ENCODE measurements at regions not wholly inside any gene's neighbourhood (a gene's known extent, or its start where the extent isn't known, plus 50 kb on each side); places are given as distances from the start of the nearest gene placed in this dataset.

DNA sequence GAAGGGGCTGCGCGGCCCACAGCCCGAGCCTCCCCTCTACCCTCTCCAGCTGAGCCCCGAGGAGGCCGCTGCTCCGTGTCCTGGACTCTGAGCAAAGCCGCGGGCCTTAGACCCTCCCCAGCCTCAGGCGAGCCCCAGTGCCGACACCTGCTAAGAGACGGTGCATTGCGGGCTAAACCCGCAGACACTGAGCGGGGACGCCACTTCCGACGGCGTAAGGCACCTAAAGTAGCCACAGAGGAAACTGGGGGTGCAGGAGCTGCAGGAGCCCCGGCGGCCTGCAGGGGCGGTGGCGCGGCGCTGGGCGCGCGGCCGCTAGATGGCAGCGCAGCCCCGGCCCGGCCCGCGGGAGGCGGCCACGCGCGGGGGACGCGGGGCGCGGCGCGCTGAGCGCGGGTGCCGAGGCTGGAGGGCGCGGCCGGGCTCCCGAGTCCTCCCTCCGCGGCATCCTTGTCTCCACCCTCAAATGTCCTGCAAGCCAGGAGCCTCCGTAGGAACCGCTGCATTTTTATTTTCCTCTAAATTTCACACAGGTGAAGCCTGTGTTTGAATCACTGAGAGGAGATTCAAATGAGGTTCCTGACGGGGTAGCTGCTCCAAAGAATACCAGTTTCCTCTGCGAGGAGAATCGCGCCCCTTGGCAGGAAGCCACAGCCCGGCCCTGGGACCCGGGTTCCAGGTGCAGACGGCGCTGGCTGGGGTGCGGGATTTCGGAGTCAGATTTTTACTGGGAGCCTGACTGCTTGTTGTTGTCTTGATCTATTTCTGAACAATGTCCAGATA is 650.5 kb downstream of the GALR1 start:
- Histone ChIP-seq H3K9ac (ENCODE audit: low read depth, low read length, poor library complexity) (peak overlapping the region; percentile 81), H3K36me3 (replicated peaks in 1 of 2; ENCODE audit: control insufficient read depth in 2 of 2, insufficient read depth in 2 of 2, low read length in 2 of 2) (no peaks in the 10 kb centered on the region), H2BK120ac (ENCODE audit: low read depth, low read length) (no peak overlapping the region), H3K14ac (ENCODE audit: low read length) (peak overlapping the region; percentile 82), H3K4me3 (ENCODE audit: low read length in 2 of 2) (peak overlapping the region in 1 of 2 donors; percentile 75), H3K23ac (ENCODE audit: low read depth, low read length, poor library complexity) (peak overlapping the region; percentile 97), H2AFZ (ENCODE audit: low read length) (peak overlapping the region; percentile 90), H2BK15ac (ENCODE audit: low read length) (peak overlapping the region; percentile 89), H3K27me3 (ENCODE audit: control insufficient read depth in 3 of 3, insufficient read depth in 3 of 3, low read depth in 1 of 3, low read length in 3 of 3) (peaks cover 0 to 12% (median 0%) of the 10 kb centered on the region in 3 experiments), H4K91ac (ENCODE audit: low read depth, low read length, poor library complexity) (peak overlapping the region; percentile 53), H3K27ac (replicated peaks; ENCODE audit: low read length) (no peak overlapping the region), H3K4me2 (ENCODE audit: insufficient read depth, low read length, poor library complexity, severe bottlenecking) (peak overlapping the region; percentile 69), H3K79me1 (ENCODE audit: low read depth, low read length) (no peaks in the 10 kb centered on the region), H2BK5ac (ENCODE audit: low read length) (no peak overlapping the region), H3K4me1 (ENCODE audit: control insufficient read depth in 2 of 2, insufficient read depth in 1 of 2, low read depth in 1 of 2, low read length in 2 of 2) (peaks cover 0 to 2% of the 10 kb centered on the region in 2 donors), H3K4ac (ENCODE audit: low read length) (peak overlapping the region; percentile 76), H2AK5ac (ENCODE audit: low read depth, low read length) (no peak overlapping the region), H2BK12ac (ENCODE audit: low read length) (no peak overlapping the region), H3K9me3 (replicated peaks in 1 of 2; ENCODE audit: control insufficient read depth in 2 of 2, insufficient read depth in 1 of 2, low read depth in 1 of 2, low read length in 2 of 2) (no peaks in the 10 kb centered on the region), H4K8ac (ENCODE audit: low read depth, low read length) (peak overlapping the region; percentile 99), H3K18ac (ENCODE audit: low read length) (peak overlapping the region; percentile 97)
- no CpG with 5 or more reads among the region's 64 CpGs for WGBS, 2 donors (ENCODE audit: extremely low coverage in 2 of 2, insufficient read length in 2 of 2, insufficient replicate concordance in 1 of 2)
- peak; percentile 51 for DNase-seq (ENCODE audit: low spot score)

DNA sequence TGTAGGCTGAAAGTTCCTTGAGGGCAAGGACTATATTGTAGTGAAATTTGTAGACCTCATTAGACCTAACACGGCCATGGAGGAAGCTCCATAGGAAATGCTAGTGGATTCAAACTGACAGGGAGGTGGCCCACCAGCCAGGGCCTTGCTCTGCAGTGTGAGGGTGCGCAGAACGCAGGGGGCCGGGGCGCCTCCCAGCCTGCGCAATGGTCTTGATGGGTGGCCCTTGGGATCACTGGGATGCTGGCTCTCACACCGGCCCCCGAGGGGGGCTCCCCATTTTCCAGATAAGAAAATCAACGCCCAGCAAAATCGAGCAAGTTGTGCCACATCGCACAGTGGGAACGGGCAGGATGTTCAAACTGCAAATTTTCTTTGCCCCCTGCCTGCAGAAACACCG is 655.4 kb downstream of the GALR1 start:
- Histone ChIP-seq H3K4me2 (ENCODE audit: insufficient read depth, low read length, poor library complexity, severe bottlenecking) (no peak overlapping the region), H3K4me1 (ENCODE audit: control insufficient read depth in 2 of 2, insufficient read depth in 1 of 2, low read depth in 1 of 2, low read length in 2 of 2) (peaks cover 0 to 2% of the 10 kb centered on the region in 2 donors), H3K23ac (ENCODE audit: low read depth, low read length, poor library complexity) (no peak overlapping the region), H3K4ac (ENCODE audit: low read length) (no peak overlapping the region), H2BK120ac (ENCODE audit: low read depth, low read length) (no peak overlapping the region), H3K9ac (ENCODE audit: low read depth, low read length, poor library complexity) (no peak overlapping the region), H2BK5ac (ENCODE audit: low read length) (peak overlapping the region; percentile 31), H3K18ac (ENCODE audit: low read length) (peak overlapping the region; percentile 33), H3K27ac (replicated peaks; ENCODE audit: low read length) (no peak overlapping the region), H3K27me3 (ENCODE audit: control insufficient read depth in 3 of 3, insufficient read depth in 3 of 3, low read depth in 1 of 3, low read length in 3 of 3) (peaks cover 0 to 7% (median 0%) of the 10 kb centered on the region in 3 experiments), H2BK12ac (ENCODE audit: low read length) (no peak overlapping the region), H3K4me3 (ENCODE audit: low read length in 2 of 2) (no peak overlapping the region), H2AFZ (ENCODE audit: low read length) (no peak overlapping the region), H3K36me3 (replicated peaks in 1 of 2; ENCODE audit: control insufficient read depth in 2 of 2, insufficient read depth in 2 of 2, low read length in 2 of 2) (no peaks in the 10 kb centered on the region), H4K8ac (ENCODE audit: low read depth, low read length) (no peak overlapping the region), H2AK5ac (ENCODE audit: low read depth, low read length) (peak overlapping the region; percentile 90), H3K9me3 (replicated peaks in 1 of 2; ENCODE audit: control insufficient read depth in 2 of 2, insufficient read depth in 1 of 2, low read depth in 1 of 2, low read length in 2 of 2) (no peaks in the 10 kb centered on the region), H2BK15ac (ENCODE audit: low read length) (no peak overlapping the region), H4K91ac (ENCODE audit: low read depth, low read length, poor library complexity) (no peak overlapping the region), H3K79me1 (ENCODE audit: low read depth, low read length) (no peaks in the 10 kb centered on the region), H3K14ac (ENCODE audit: low read length) (no peak overlapping the region)
- WGBS, 2 donors (ENCODE audit: extremely low coverage in 2 of 2, insufficient read length in 2 of 2, insufficient replicate concordance in 1 of 2): no CpG with 5 or more reads among the region's 13 CpGs
- DNase-seq (ENCODE audit: low spot score): no peak

DNA sequence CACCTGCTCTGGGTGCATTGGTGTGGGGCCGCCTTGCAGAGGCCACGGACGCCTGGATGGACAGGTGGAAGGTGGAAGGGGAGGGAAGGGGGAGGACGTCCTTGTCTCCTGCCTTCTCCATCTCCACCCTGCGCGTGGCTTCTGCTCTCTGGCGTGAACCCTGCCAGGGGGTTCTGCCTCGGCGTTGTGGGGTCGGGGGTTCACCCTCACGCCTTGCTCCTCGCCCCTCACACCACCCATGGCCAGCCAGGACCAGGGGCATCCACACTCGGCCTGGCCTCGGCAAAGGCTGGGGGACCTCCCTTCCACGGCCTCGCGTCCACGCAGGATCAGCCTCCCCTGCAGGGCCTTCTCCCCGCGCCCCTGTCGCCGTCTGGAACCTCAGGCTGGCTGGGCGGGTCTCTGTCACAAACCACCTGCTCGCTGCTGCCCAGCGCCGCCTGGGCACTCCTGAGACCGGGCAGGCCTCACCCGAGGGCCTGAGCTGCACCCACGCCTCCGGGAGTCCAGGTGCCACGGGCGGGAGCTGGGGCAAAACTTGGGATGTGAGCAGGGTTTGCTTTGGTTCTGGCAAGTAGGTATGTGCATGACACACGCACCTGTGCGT is 655.9 kb downstream of the GALR1 start:
- peak overlapping the region; percentile 57 for H4K8ac ChIP-seq (ENCODE audit: low read depth, low read length)
- peak overlapping the region; percentile 9 for H3K23ac ChIP-seq (ENCODE audit: low read depth, low read length, poor library complexity)
- peaks cover 0 to 8% (median 0%) of the 10 kb centered on the region in 3 experiments for H3K27me3 ChIP-seq (ENCODE audit: control insufficient read depth in 3 of 3, insufficient read depth in 3 of 3, low read depth in 1 of 3, low read length in 3 of 3)
- H3K79me1 ChIP-seq (ENCODE audit: low read depth, low read length): no peaks in the 10 kb centered on the region
- H3K36me3 ChIP-seq (replicated peaks in 1 of 2; ENCODE audit: control insufficient read depth in 2 of 2, insufficient read depth in 2 of 2, low read length in 2 of 2): no peaks in the 10 kb centered on the region
- H2BK12ac ChIP-seq (ENCODE audit: low read length): peak overlapping the region; percentile 34
- H3K4me3 ChIP-seq (ENCODE audit: low read length in 2 of 2): no peak overlapping the region
- peak overlapping the region; percentile 49 for H3K14ac ChIP-seq (ENCODE audit: low read length)
- peak overlapping the region; percentile 57 for H3K4ac ChIP-seq (ENCODE audit: low read length)
- H2BK15ac ChIP-seq (ENCODE audit: low read length): no peak overlapping the region
- WGBS, 2 donors (ENCODE audit: extremely low coverage in 2 of 2, insufficient read length in 2 of 2, insufficient replicate concordance in 1 of 2): no CpG with 5 or more reads among the region's 34 CpGs
- no peak overlapping the region for H2AFZ ChIP-seq (ENCODE audit: low read length)
- H2AK5ac ChIP-seq (ENCODE audit: low read depth, low read length): peak overlapping the region; percentile 90
- no peak overlapping the region for H3K9ac ChIP-seq (ENCODE audit: low read depth, low read length, poor library complexity)
- H2BK5ac ChIP-seq (ENCODE audit: low read length): peak overlapping the region; percentile 31
- H2BK120ac ChIP-seq (ENCODE audit: low read depth, low read length): peak overlapping the region; percentile 38
- H3K4me2 ChIP-seq (ENCODE audit: insufficient read depth, low read length, poor library complexity, severe bottlenecking): no peak overlapping the region
- H3K9me3 ChIP-seq (replicated peaks in 1 of 2; ENCODE audit: control insufficient read depth in 2 of 2, insufficient read depth in 1 of 2, low read depth in 1 of 2, low read length in 2 of 2): no peaks in the 10 kb centered on the region
- H4K91ac ChIP-seq (ENCODE audit: low read depth, low read length, poor library complexity): no peak overlapping the region
- peak overlapping the region; percentile 81 for H3K18ac ChIP-seq (ENCODE audit: low read length)
- no peak overlapping the region for H3K27ac ChIP-seq (replicated peaks; ENCODE audit: low read length)
- H3K4me1 ChIP-seq (ENCODE audit: control insufficient read depth in 2 of 2, insufficient read depth in 1 of 2, low read depth in 1 of 2, low read length in 2 of 2): peaks cover 0 to 2% of the 10 kb centered on the region in 2 donors
- no peak for DNase-seq (ENCODE audit: low spot score)

Measured in neuronal stem cell (in vitro differentiated cells).